GM15510 (cell line): ENCODE measurements at regions not wholly inside any gene's neighbourhood (a gene's known extent, or its start where the extent isn't known, plus 50 kb on each side); places are given as distances from the start of the nearest gene placed in this dataset.

Source experiments
- POLR2A ChIP-seq: IDR thresholded peaks from 3 replicates; pipeline ENCODE4 v1.6.1; 2011; ENCODE audit warnings: borderline replicate concordance; ENCODE audit not compliant: insufficient read length; ENCODE audit errors: extremely low read depth

DNA sequence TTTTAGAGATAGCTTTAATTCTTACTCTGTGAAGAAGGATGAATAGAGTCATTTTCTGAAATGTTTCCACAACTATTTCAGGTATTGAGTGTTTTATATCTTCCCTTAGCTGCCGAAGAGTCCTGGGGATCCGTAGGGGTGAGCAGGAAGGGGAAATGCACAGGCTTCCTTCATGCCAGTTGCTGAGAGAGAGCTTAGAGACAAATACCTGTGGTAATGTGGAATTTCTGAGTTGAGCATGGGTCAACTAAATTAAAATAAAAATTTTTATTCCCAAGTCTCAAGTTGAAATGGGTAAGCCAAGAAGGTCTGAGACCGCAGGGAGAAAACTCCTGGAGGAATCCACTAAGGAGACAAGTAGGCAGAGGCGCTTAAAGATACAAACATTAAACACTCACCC is 185.7 kb downstream of the DAD1 start:
- no peak for TF ChIP-seq POLR2A

DNA sequence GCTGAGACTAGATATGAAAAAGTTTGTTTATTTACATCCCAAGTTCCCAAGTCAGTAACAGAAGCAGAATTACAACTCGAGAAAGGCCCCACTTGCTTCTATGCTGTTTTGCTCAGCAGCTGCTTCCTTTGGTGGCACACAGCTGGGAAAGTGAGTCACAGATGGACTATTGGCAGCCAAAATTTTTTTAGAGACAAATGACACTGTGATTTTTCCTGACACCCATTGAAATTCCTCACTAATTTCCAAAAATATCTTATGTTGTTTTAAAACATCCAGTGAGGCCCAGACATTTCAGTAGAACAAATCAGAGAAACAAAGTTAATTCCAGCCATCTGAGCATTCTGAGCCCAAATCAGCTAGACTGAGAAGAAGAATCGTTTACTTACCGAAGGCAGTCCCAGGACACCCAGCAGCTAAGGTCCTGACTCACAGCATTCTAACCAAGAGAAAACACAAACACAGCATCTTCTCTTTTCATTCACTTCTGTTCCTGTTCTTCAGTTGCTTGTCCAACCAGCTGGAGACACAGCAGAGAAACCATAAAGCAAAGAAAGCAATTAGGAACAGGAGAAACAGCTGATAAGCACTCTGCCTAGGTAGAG is 188.3 kb downstream of the DAD1 start:
- TF ChIP-seq POLR2A: no peak

DNA sequence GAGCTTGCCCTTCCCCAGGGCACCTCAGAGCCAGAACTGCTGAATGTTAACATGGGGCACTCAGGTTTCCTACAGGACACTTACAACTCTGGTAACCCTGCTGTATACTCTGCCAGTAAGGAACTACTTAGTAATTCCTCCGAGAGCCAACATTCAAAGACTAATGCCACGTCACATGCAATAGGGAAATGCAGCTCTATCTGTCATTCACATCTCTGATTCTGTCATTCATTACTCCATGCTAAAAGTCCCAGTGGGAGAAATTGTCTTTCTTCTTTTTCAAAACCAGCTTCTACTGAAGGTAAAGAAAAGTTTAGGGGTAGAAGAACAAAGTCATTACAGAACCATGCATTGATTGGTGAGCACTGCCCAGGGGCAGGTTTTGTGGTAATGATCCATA is 189.2 kb downstream of the DAD1 start:
- no peak for TF ChIP-seq POLR2A

DNA sequence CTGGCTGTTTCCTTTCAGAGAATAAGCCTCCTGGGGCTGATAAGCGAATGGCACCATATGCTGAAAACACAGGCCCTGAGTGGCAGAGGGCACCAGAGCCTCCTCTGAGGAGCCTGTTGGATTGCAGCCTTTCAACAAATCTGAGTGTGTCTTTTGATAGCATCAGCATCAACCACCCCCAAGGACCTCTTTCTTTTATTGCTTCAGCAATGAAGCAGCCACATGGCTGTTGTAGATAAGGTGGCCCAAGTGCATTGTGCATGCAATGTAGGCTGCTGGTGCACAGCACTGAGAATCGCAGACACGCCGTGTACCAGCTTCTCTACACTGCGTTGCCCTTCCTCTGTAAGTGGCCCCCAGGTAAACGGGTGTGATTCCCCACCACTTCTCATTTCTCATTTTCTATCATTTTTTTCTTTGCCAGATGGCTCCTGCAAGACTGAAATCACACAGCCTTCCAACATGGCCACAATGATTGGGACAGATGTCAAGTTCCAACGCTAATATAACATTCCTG is 191.7 kb downstream of the DAD1 start:
- TF ChIP-seq POLR2A: no peak

DNA sequence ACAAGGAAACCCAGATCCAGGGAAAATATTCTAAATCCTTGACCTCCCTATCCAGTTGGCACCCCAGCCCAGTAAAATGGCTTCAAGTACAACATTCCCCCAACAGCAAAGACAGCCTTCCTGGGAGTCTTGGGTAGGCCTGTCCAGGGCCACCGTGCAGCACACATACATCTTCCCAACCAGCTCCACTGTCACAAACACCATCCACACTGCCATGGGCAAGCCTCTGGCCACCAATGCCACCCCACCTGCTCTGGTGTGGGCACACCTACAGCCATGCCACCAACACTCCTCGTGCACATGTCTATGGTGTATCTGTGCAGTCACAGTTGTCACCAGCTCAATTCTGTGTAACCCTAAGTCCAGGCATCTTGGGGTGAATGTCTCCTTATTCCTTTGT is 193.2 kb downstream of the DAD1 start:
- TF ChIP-seq POLR2A: no peak

DNA sequence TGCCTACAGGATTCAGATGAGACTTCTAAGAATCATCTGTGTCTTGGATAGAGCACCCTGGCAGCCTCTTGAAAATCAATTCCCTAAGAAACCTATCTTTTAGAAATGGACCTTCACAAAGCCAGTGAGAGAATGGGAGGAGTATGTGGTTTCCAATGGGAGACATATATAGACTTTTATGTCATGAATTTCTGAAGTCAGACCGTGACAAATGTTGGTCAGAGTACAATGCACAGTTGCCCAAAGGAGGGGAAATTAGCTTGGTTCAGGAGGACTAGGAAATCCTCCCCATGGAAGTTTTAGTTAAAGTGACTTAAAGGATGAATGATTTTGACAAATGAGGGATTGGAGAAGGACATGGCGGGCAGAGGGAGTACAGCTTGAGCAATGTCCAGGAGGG is 194.4 kb downstream of the DAD1 start:
- no peak for TF ChIP-seq POLR2A

DNA sequence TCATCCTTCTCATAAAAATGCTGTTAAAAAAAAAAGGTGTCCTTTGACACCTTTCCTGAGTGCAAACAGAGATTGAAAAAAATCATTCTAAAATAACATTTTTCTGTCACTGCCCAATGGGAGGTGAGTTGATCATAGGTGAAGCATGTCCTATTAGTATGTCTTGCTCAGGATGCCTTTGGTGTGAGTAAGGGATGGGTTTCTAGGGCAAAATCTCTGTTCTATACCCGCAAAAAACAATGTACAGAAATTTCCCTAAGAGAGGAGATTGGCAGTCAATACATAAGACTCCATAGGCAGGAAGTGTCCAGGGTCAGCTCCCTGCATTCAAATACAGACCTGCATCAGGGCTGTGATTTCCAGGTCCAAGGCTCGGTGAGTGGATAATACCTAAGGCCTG is 195.2 kb downstream of the DAD1 start:
- no peak for TF ChIP-seq POLR2A

DNA sequence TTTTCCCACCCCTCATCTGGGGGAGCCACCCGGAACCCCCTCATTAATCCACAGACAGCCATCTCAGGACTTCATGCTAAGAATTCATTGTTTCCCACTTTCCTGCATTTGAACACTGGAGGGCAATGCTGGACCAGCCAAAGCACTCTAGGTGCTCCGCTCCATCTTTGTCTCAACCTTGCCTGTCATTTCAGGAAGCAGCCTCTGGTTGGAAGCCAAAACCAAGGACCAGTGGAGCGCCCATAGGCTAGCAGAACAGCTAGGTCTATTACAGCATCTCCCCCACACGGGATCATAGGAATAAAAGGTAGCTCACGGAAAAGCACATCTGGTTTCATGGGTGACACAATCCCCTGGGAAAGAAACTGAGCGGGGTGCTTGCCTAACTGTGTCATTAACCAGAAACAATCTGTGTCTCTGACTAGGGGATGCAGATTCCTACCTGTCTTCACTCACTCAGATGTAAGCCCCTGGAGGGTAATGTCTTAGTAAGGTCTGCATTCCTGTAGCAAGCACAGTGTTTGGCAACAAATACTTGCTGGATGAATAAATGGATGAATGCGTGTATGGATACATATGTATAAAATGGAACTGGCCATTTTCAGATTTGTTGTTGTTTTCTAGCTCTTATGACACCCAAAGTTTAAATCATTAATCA is 197.0 kb downstream of the DAD1 start:
- TF ChIP-seq POLR2A: no peak

DNA sequence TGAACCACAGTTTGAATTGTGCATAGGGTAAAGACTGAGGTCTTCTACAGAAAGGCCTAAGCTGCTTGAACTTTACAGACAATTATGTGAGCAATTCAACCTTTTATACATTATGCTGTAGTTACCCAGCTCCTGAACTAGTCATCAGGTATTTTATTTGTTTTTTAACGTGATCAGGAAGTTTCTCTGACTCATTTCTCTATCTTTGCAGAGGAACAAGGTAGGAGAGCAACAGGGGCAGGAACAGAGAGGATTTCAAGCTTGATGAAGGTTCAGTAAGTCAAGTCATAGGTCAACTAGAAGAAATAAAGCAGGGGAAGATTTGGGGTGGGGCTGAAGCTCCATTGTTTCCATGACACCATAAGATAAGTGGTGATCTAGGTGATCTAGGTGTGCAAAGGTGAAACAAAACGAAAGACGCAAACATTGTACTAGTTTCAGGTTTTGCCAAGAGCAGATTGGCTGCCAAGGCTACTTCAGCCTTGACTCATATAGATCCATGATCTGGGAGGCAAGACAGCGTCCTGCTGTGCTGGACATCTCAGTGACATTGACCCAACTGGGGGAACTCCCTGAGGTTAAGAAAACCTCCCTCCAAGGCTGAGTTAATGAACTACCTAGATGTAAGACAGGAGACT is 198.1 kb downstream of the DAD1 start:
- no peak for TF ChIP-seq POLR2A

DNA sequence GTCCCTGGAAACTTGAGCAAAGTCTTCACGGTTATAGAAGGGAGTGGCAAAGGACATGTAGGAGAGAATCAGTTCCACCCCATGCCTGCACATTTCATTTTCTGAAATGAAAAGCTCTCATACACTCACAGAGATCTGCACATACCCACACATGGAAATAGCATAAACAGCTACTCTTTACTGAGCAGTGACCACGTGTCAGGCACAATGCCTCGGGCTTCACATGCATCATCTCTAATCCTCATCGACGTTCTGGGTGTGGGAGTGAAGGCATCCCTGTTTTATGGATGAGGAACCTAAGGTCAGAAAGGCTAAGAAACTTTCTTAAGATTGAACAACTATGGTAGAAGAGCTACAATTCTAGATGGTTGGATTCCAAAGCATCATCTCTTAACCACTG is 198.8 kb downstream of the DAD1 start:
- no peak for TF ChIP-seq POLR2A

DNA sequence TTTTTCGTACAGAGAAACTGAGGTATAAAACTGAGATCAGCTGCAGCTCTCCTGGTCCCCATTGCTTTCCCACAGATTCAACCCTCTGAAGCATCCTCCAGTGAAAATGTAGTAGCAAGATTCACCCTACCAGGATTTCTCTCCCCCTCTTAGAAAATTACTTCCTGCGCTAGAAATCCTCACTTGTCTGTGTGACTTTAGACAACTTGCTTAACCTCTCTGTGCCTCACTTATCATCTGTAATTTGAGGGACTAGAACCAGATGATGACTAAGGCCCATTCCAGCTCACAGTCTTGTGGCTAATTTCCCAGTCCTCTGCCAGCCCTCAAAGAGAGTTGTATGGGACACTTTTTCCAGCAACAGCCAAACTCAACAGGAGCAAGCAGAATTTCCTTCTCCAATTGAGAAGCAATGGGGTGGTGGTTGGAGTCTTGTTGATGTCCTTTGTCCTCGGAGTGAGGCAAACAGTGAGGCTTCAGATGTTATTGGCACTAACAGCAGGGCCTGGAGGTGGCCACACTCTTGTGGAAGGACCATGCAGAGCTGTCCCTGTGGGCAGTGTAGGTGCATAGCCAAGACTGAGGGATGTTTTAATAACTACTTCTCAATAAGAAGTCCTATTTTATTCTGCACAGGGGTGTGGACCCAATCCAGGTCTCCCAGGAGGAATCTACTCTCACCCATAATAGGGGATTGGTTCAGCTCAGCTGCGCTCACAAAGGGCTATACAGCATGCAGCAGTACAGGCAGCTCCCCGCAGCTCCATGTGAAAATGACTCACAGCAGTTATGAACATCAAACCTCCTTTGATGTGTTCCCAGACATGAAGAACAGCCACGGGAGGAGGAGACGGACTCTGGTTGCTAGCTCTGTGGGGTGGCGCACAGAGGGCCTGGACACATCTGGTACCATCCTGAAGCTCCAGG is 200.1 kb downstream of the DAD1 start:
- TF ChIP-seq POLR2A: no peak

DNA sequence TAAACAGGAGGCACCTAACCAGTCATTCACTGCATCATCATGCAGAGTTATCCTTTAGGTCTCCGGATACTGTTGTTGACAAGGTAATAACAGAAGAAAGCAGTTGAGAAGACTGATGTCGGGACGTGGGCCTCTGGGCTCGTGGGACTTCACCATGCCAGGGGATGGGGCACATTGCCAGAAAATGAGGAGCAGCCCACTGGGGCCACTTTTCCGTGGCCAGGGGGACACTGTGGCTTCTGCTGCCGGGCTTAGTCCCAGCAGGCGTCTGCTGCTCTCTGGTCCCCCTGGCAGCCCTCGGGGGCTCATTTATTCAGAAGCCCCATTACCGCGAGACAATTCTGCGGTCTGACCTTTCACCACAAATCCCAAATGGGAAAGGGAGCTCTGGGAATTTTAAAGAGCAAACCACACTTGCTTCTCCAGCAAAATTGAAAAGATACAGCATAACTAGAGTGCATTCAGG is 201.2 kb downstream of the DAD1 start:
- no peak for TF ChIP-seq POLR2A

DNA sequence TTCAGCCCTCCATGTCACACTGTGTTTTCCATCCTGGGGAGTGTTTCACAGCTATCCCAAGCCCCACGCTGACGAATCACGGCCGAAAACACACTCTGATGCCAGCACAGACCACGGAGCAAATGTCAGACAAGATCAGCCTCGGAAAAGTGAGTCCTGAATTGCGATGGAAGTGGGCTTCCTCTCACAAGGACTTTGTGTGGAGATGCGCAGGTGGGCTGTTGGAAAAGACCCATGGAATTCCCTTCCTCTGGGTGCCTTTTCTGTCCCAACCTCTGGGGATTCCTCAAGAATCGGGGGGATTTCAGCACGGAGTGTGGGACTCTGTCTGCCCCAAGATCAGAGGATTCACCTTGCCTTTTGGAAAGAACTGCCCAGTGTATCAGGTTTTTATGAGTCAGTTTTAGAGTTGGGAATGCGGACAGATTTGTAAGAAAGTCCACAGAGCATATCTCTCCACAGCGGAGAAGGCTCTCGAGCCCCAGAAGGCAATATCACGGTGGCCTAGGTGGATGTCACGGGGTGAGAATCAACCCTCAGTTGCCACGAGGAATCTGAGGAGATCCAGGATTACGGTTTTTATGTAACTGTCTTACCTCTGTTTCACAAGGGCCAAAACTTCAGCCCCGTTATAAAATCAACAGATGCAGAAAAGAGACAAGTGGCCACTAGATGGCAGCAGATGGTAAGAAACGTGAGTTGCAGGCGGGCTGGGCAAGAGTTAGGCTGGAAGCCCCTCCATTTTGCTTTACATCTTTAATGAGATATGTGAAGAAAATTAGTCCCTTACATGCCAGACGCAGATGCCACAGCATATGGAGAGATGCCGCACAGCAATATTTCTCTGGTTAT is 201.9 kb downstream of the DAD1 start:
- TF ChIP-seq POLR2A: no peak

DNA sequence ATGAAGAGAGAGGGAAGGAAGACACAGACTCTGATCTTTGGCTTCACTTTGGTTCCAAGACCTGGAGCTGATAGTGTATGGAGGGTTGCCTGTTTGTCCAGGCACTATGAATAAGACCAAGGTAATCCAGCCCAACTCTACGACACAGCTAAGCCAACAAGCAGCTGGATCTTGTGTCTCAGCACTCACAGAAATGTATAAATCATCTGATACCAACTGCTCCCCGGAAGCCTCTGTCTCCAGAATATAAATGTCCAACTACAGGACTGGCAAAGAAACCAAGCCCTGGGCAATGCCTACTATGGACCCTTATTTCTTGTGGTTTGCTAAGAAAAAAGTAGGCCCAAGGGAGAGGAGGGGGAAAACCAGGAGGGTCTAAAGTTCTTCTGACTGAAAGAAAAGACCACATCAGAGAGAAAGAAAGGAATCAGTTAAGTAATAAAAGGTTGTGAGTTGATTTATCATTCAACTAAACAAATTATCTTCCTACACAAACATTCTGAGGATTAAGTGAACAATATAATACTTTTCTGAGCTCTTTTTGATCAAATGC is 204.0 kb downstream of the DAD1 start:
- TF ChIP-seq POLR2A: no peak
